Esophagus squamous epithelium (tissue), 5 donors: ENCODE measurements at regions not wholly inside any gene's neighbourhood (a gene's known extent, or its start where the extent isn't known, plus 50 kb on each side); places are given as distances from the start of the nearest gene placed in this dataset.

Source experiments
- DNase-seq: peaks from one replicate; lab custom pipeline; 2025; lab: John Stamatoyannopoulos, UW
- H3K27ac ChIP-seq, 4 donors: fragments of 200-600 bp; sonication (generic); one replicate each; pipeline ENCODE4 v1.5.1; 2016 to 2019; ENCODE audit warnings: mild to moderate bottlenecking in 1 of 4
- H3K27me3 ChIP-seq, 4 donors: fragments of 200-600 bp; sonication (generic); 1 replicate in 3 of 4; 2 replicates in 1 of 4; pipeline versions ENCODE4 v1.5.1 to v1.6.0; 2017 to 2021; ENCODE audit warnings: antibody characterized with exemption in 1 of 4
- H3K36me3 ChIP-seq, 3 donors: fragments of 200-600 bp; sonication (generic); one replicate each; pipeline ENCODE4 v1.5.1; 2016 to 2019
- H3K4me1 ChIP-seq, 3 donors: fragments of 200-600 bp; sonication (generic); one replicate each; pipeline ENCODE4 v1.5.1; 2017 to 2019
- H3K4me3 ChIP-seq, 4 donors: fragments of 200-600 bp; sonication (generic); 1 replicate in 3 of 4; 2 replicates in 1 of 4; pipeline ENCODE4 v1.5.1; 2016 to 2019; ENCODE audit warnings: mild to moderate bottlenecking in 2 of 4, moderate library complexity in 1 of 4
- H3K9me3 ChIP-seq, 3 donors: fragments of 200-600 bp; sonication (generic); one replicate each; pipeline ENCODE4 v1.5.1; 2016 to 2019
- CTCF ChIP-seq, 6 experiments: fragments of 450-650 bp in 4 of 6; fragments of 200-600 bp in 2 of 6; sonication (generic) in 2 of 6; IDR thresholded peaks; one replicate each; pipeline ENCODE4 v1.5.1; 2016 to 2019; ENCODE audit warnings: antibody characterized with exemption in 6 of 6, mild to moderate bottlenecking in 4 of 6, moderate library complexity in 4 of 6
- POLR2A ChIP-seq, 4 donors: fragments of 450-650 bp; IDR thresholded peaks; one replicate each; pipeline ENCODE4 v1.6.1; 2017; ENCODE audit warnings: antibody characterized with exemption in 4 of 4, mild to moderate bottlenecking in 4 of 4, moderate library complexity in 3 of 4
- WGBS, 2 donors: methylation state at CpG; one replicate each; pipeline ENCODE4 v1.1.5; 2018; 5-methylcytosine and 5-hydroxymethylcytosine counted together
- intact Hi-C: fragments of 100-400 bp; cut with DNase I; formaldehyde crosslinking; loops from one replicate; pipeline ENCODE4 v1.15.0; 2022
- donor health status: DM: yes; HTN: yes; CAD: no.

- Histone ChIP-seq H3K4me3 (no peak overlapping the region), H3K27me3 (peaks cover 0 to 12% (median 0%) of the 10 kb centered on the region in 4 donors), H3K36me3 (no peaks in the 10 kb centered on the region), H3K27ac (no peak overlapping the region), H3K9me3 (peaks cover 0 to 12% (median 0%) of the 10 kb centered on the region in 3 donors), H3K4me1 (peaks cover under 1 to 7% (median 5%) of the 10 kb centered on the region in 3 donors)
- WGBS, 2 donors: 68 to 84% methylated on average over 3 of the region's 3 CpGs
- no peak for DNase-seq
- intact Hi-C loops: no loop called here
- TF ChIP-seq CTCF (IDR thresholded peaks at IDR 0.05) (no peak), POLR2A (IDR thresholded peaks at IDR 0.05) (no peak)
These were observed 71.9 kb upstream of the SLC22A16 start for GRCh38 chr6:110548110-110548847.

- no peak overlapping the region for H3K27ac ChIP-seq
- no peak for TF ChIP-seq POLR2A (IDR thresholded peaks at IDR 0.05)
- TF ChIP-seq CTCF (IDR thresholded peaks at IDR 0.05): no peak
- H3K4me3 ChIP-seq: no peak overlapping the region
- DNase-seq: no peak
- H3K36me3 ChIP-seq: no peaks in the 10 kb centered on the region
- peaks cover 0 to 12% (median 0%) of the 10 kb centered on the region in 3 donors for H3K9me3 ChIP-seq
- H3K27me3 ChIP-seq: peaks cover 0 to 12% (median 0%) of the 10 kb centered on the region in 4 donors
- peaks cover 6 to 16% (median 9%) of the 10 kb centered on the region in 3 donors for H3K4me1 ChIP-seq
- intact Hi-C loops: no loop called here
- WGBS, 2 donors: 50 to 60% methylated on average over 1 of the region's 1 CpG
These were observed 71.0 kb upstream of the SLC22A16 start for GRCh38 chr6:110547266-110547964.

- H3K9me3 ChIP-seq: peaks cover 0 to 5% (median 0%) of the 10 kb centered on the region in 3 donors
- H3K4me3 ChIP-seq: no peak overlapping the region
- no peak for DNase-seq
- H3K27me3 ChIP-seq: peaks cover 0 to 12% (median 0%) of the 10 kb centered on the region in 4 donors
- H3K4me1 ChIP-seq: peaks cover 6 to 24% (median 11%) of the 10 kb centered on the region in 3 donors
- TF ChIP-seq CTCF (IDR thresholded peaks at IDR 0.05) (no peak), POLR2A (IDR thresholded peaks at IDR 0.05) (no peak)
- 77 to 80% methylated on average over 11 of the region's 11 CpGs for WGBS, 2 donors
- H3K36me3 ChIP-seq: no peaks in the 10 kb centered on the region
- no peak overlapping the region for H3K27ac ChIP-seq
- intact Hi-C loops: no loop called here
These were observed 68.9 kb upstream of the SLC22A16 start for GRCh38 chr6:110545081-110545872.

- no peak overlapping the region for H3K4me3 ChIP-seq
- intact Hi-C loops: no loop called here
- no peaks in the 10 kb centered on the region for H3K36me3 ChIP-seq
- peaks cover 0 to 5% (median 0%) of the 10 kb centered on the region in 3 donors for H3K9me3 ChIP-seq
- WGBS, 2 donors: 85 to 96% methylated on average over 3 of the region's 5 CpGs
- DNase-seq: no peak
- H3K4me1 ChIP-seq: peaks cover 6 to 24% (median 11%) of the 10 kb centered on the region in 3 donors
- H3K27me3 ChIP-seq: peaks cover 0 to 12% (median 0%) of the 10 kb centered on the region in 4 donors
- H3K27ac ChIP-seq: no peak overlapping the region
- TF ChIP-seq CTCF (IDR thresholded peaks at IDR 0.05) (no peak), POLR2A (IDR thresholded peaks at IDR 0.05) (no peak)
These were observed 68.1 kb upstream of the SLC22A16 start for GRCh38 chr6:110544472-110544871.
